Thoracic aorta (tissue), 2 donors: ENCODE measurements at regions not wholly inside any gene's neighbourhood (a gene's known extent, or its start where the extent isn't known, plus 50 kb on each side); places are given as distances from the start of the nearest gene placed in this dataset.
"Not testable (repeated sequence)": the region's sequence is repeated elsewhere in the genome, so short reads cannot be mapped to it uniquely, and the experiment has no call there.

Experiments used
- ATAC-seq: fragments of 150-250 bp; one replicate; pipeline ENCODE4 v1.8.0; 2017; ENCODE audit warnings: low read depth; ENCODE audit not compliant: insufficient number of reproducible peaks, low FRiP score
- DNase-seq: peaks from one replicate; pipeline ENCODE4 v3.0.0-alpha.2; 2020; ENCODE audit warnings: low spot score
- H3K27ac ChIP-seq, 2 donors: fragments of 200-600 bp; sonication (generic); 1 replicate in 1 of 2; 2 replicates in 1 of 2; pipeline ENCODE4 v1.5.1; 2016; ENCODE audit warnings: mild to moderate bottlenecking in 2 of 2, moderate library complexity in 2 of 2
- H3K27me3 ChIP-seq: fragments of 200-600 bp; sonication (generic); replicated peaks from 2 replicates; pipeline ENCODE4 v1.6.0; 2016; ENCODE audit warnings: mild to moderate bottlenecking; ENCODE audit not compliant: insufficient read depth
- H3K36me3 ChIP-seq: fragments of 200-600 bp; sonication (generic); one replicate; pipeline ENCODE4 v1.5.1; 2016
- H3K4me1 ChIP-seq, 2 donors: fragments of 200-600 bp; sonication (generic); 1 replicate in 1 of 2; 2 replicates in 1 of 2; pipeline versions ENCODE4 v1.5.1 to v1.6.0; 2016; ENCODE audit warnings: low read depth in 2 of 2, mild to moderate bottlenecking in 1 of 2; ENCODE audit not compliant: control insufficient read depth in 1 of 2
- H3K4me3 ChIP-seq: fragments of 200-600 bp; sonication (generic); 2 replicates; pipeline ENCODE4 v1.5.1; 2016; ENCODE audit warnings: mild to moderate bottlenecking
- H3K9me3 ChIP-seq: fragments of 200-600 bp; sonication (generic); 2 replicates; pipeline ENCODE4 v1.5.1; 2016
- TF ChIP-seq, protein P1 (sequence below): fragments of 200-600 bp; sonication (generic); IDR thresholded peaks from one replicate; pipeline ENCODE4 v1.5.1; 2019; ENCODE audit warnings: antibody characterized with exemption

- Histone ChIP-seq H3K9me3 (no peaks in the 10 kb centered on the region), H3K27me3 (no peaks in the 10 kb centered on the region), H3K4me1 (no peaks in the 10 kb centered on the region), H3K4me3 (no peak overlapping the region), H3K27ac (no peak overlapping the region), H3K36me3 (no peaks in the 10 kb centered on the region)
- no peak for ATAC-seq
- TF ChIP-seq, protein P1, sequence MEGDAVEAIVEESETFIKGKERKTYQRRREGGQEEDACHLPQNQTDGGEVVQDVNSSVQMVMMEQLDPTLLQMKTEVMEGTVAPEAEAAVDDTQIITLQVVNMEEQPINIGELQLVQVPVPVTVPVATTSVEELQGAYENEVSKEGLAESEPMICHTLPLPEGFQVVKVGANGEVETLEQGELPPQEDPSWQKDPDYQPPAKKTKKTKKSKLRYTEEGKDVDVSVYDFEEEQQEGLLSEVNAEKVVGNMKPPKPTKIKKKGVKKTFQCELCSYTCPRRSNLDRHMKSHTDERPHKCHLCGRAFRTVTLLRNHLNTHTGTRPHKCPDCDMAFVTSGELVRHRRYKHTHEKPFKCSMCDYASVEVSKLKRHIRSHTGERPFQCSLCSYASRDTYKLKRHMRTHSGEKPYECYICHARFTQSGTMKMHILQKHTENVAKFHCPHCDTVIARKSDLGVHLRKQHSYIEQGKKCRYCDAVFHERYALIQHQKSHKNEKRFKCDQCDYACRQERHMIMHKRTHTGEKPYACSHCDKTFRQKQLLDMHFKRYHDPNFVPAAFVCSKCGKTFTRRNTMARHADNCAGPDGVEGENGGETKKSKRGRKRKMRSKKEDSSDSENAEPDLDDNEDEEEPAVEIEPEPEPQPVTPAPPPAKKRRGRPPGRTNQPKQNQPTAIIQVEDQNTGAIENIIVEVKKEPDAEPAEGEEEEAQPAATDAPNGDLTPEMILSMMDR: no peak
- DNase-seq: no peak
Observed at GRCh38 chr3:34075975-34076374, 277.5 kb downstream of the PDCD6IP start.

GRCh38 chr3:34077417-34078195, 279.2 kb downstream of the PDCD6IP start:
- DNase-seq (no peak), ATAC-seq (no peak)
- Histone ChIP-seq H3K4me3 (peak overlapping the region; percentile 62), H3K27me3 (no peaks in the 10 kb centered on the region), H3K27ac (no peak overlapping the region), H3K9me3 (no peaks in the 10 kb centered on the region), H3K36me3 (no peaks in the 10 kb centered on the region), H3K4me1 (no peaks in the 10 kb centered on the region)
- TF ChIP-seq, protein P1: no peak

DNA sequence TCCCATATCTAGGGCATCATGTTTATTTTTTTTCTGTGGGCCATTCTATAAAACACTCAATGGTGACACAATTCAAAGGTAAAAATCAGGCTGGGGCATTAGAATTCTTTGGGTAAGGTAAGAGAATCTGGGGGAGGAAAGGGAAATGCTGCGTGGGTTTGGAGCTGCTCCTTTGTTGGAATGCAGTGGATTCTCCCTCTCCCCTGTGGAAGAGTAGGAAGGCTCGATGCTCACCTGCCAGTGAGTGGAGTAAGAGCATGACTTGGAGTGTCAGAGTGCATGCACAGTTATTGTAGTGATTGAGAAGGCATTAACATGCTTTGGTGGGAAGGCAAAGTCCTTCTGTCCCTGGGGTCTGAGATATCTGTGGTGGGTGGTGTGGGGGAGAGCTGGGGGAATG, 280.0 kb downstream of the PDCD6IP start:
- no peak for ATAC-seq
- Histone ChIP-seq H3K4me1 (no peaks in the 10 kb centered on the region), H3K9me3 (no peaks in the 10 kb centered on the region), H3K36me3 (no peaks in the 10 kb centered on the region), H3K27me3 (no peaks in the 10 kb centered on the region), H3K4me3 (no peak overlapping the region), H3K27ac (no peak overlapping the region)
- DNase-seq: no peak
- TF ChIP-seq, protein P1: no peak

GRCh38 chr3:34079849-34080248, 281.4 kb downstream of the PDCD6IP start:
- not testable (repeated sequence) for H3K4me1 ChIP-seq, H3K36me3 ChIP-seq, H3K4me3 ChIP-seq, H3K27me3 ChIP-seq, DNase-seq, ATAC-seq, H3K27ac ChIP-seq, H3K9me3 ChIP-seq

- not testable (repeated sequence) for DNase-seq, ATAC-seq, H3K4me1 ChIP-seq, H3K4me3 ChIP-seq, H3K27me3 ChIP-seq, H3K9me3 ChIP-seq, H3K27ac ChIP-seq, H3K36me3 ChIP-seq
Observed at GRCh38 chr3:34090379-34090778, 291.9 kb downstream of the PDCD6IP start.

DNA sequence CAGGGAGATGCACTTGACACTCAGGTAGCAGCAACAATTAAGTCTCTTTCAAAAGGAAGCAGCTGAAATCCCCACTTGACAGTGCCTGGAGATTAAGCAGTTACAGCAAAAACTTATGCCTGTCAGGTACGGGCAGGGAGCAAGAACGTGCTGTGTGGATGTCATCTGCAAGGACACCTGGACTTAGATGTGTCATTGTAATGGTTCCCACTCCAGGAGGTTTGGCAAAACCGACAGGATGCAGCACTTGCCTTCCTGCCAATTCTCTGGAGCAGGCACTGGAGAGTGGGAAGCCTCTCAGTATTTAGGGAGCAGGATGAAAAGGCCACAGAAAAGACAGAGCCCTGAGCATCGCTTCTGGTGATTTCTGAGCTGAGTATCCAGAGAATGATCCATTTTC, 292.4 kb downstream of the PDCD6IP start:
- Histone ChIP-seq H3K9me3 (no peaks in the 10 kb centered on the region), H3K27ac (no peak overlapping the region), H3K27me3 (no peaks in the 10 kb centered on the region), H3K4me3 (no peak overlapping the region), H3K4me1 (no peaks in the 10 kb centered on the region), H3K36me3 (no peaks in the 10 kb centered on the region)
- ATAC-seq: no peak
- TF ChIP-seq, protein P1: no peak
- DNase-seq: no peak

DNA sequence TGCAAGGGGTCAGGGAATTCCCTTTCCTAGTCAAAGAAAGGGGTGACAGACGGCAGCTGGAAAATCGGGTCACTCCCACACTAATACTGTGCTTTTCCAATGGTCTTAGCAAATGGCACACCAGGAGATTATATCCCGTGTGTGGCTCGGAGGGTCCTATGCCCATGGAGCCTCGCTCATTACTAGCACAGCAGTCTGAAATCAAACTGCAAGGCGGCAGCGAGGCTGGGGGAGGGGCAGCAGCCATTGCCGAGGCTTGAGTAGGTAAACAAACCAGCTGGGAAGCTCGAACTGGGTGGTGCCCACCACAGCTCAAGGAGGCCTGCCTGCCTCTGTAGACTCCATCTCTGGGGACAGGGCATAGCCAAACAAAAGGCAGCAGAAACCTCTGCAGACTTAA, 295.9 kb downstream of the PDCD6IP start:
- H3K4me1 ChIP-seq: not testable (repeated sequence)

More for the DNA sequence above, 295.9 kb downstream of the PDCD6IP start:
- not testable (repeated sequence) for H3K9me3 ChIP-seq, H3K27me3 ChIP-seq, H3K4me3 ChIP-seq, H3K36me3 ChIP-seq, H3K27ac ChIP-seq, ATAC-seq, DNase-seq
